T-cell (primary cell): ENCODE measurements at regions not wholly inside any gene's neighbourhood (a gene's known extent, or its start where the extent isn't known, plus 50 kb on each side); places are given as distances from the start of the nearest gene placed in this dataset.
A peak's percentile ranks its signal among the peaks of the same experiment; 100 is the strongest.
"Not testable (repeated sequence)": the region's sequence is repeated elsewhere in the genome, so short reads cannot be mapped to it uniquely, and the experiment has no call there.

Experiments
- ATAC-seq, 4 experiments: fragments of 200-7000 bp in 3 of 4; fragments of 150-1000 bp in 1 of 4; cut with Tn5 transposase; replicated peaks in 1 of 4; 1 replicate in 3 of 4; 2 replicates in 1 of 4; pipeline ENCODE4 v1.10.0; 2021; ENCODE audit warnings: moderate library complexity in 3 of 4, mild to moderate bottlenecking in 2 of 4, moderate number of reproducible peaks in 1 of 4
- CTCF ChIA-PET, 2 donors: fragments of 300-600 bp; sonication (Branson Sonifier 250); formaldehyde crosslinking; loops; one replicate each; lab custom pipeline; 2022; ENCODE audit warnings: antibody characterized with exemption in 2 of 2; lab: Charles Lee
- POLR2A ChIA-PET, 2 donors: fragments of 300-600 bp; sonication (Branson Sonifier 250); formaldehyde crosslinking; loops; one replicate each; lab custom pipeline; 2022; ENCODE audit warnings: antibody characterized with exemption in 2 of 2; lab: Charles Lee
- DNase-seq, 35 experiments: peaks; one replicate each; pipeline versions ENCODE4 v3.0.0 to v3.0.0-alpha.2; 2013 to 2023
- H3K27ac ChIP-seq: one replicate; pipeline ENCODE4 v1.5.1; 2013; ENCODE audit warnings: low read length
- H3K27me3 ChIP-seq, 2 experiments: replicated peaks in 1 of 2; 1 replicate in 1 of 2; 2 replicates in 1 of 2; pipeline versions ENCODE4 v1.6.1 to v1.7.0; 2013; ENCODE audit warnings: low read length in 1 of 2, mixed read lengths in 1 of 2; ENCODE audit not compliant: control insufficient read depth in 2 of 2, insufficient read depth in 2 of 2; ENCODE audit errors: extremely low read depth in 1 of 2
- H3K36me3 ChIP-seq, 2 donors: 1 replicate in 1 of 2; 2 replicates in 1 of 2; pipeline versions ENCODE4 v1.6.1 to v1.7.0; 2013; ENCODE audit warnings: low read length in 1 of 2; ENCODE audit not compliant: control insufficient read depth in 2 of 2, insufficient read depth in 1 of 2; ENCODE audit errors: extremely low read depth in 1 of 2
- H3K4me1 ChIP-seq, 2 experiments: 1 replicate in 1 of 2; 2 replicates in 1 of 2; pipeline versions ENCODE4 v1.6.1 to v1.7.0; 2013; ENCODE audit warnings: low read length in 2 of 2, mixed read lengths in 1 of 2; ENCODE audit not compliant: insufficient read depth in 2 of 2, control insufficient read depth in 1 of 2; ENCODE audit errors: extremely low read depth in 1 of 2
- H3K4me3 ChIP-seq, 2 donors: 1 replicate in 1 of 2; 2 replicates in 1 of 2; pipeline versions ENCODE4 v1.5.1 to v1.7.0; 2013; ENCODE audit warnings: mild to moderate bottlenecking in 2 of 2, low read length in 1 of 2, moderate library complexity in 1 of 2; ENCODE audit not compliant: control insufficient read depth in 1 of 2; ENCODE audit errors: extremely low read depth in 1 of 2
- H3K9me3 ChIP-seq: 2 replicates; pipeline ENCODE4 v1.7.0; 2013
- H3K27ac Mint-ChIP-seq, 2 donors: one replicate each; pipeline ENCODE4 v1.8.0; 2020 to 2021; ENCODE audit warnings: mild to moderate bottlenecking in 2 of 2, mixed read lengths in 2 of 2
- H3K27me3 Mint-ChIP-seq, 2 donors: one replicate each; pipeline ENCODE4 v1.8.0; 2021 to 2022; ENCODE audit warnings: mixed read lengths in 2 of 2
- H3K36me3 Mint-ChIP-seq: one replicate; pipeline ENCODE4 v1.8.0; 2021; ENCODE audit warnings: mixed read lengths
- H3K4me1 Mint-ChIP-seq, 3 donors: one replicate each; pipeline ENCODE4 v1.8.0; 2020 to 2022; ENCODE audit warnings: mixed read lengths in 3 of 3, mild to moderate bottlenecking in 1 of 3
- H3K4me3 Mint-ChIP-seq, 3 donors: one replicate each; pipeline ENCODE4 v1.8.0; 2020 to 2022; ENCODE audit warnings: mild to moderate bottlenecking in 3 of 3, mixed read lengths in 3 of 3, moderate library complexity in 3 of 3
- H3K9me3 Mint-ChIP-seq, 3 donors: one replicate each; pipeline ENCODE4 v1.8.0; 2020 to 2022; ENCODE audit warnings: mixed read lengths in 3 of 3
- WGBS: methylation state at CpG from one replicate; pipeline ENCODE4 v1.1.5; 2013; ENCODE audit warnings: missing lambda C conversion rate; ENCODE audit not compliant: insufficient coverage; 5-methylcytosine and 5-hydroxymethylcytosine counted together

- H3K36me3 Mint-ChIP-seq, H3K9me3 ChIP-seq, H3K27ac ChIP-seq, H3K4me1 Mint-ChIP-seq, H3K4me3 Mint-ChIP-seq, POLR2A ChIA-PET, H3K27ac Mint-ChIP-seq, H3K36me3 ChIP-seq, H3K4me1 ChIP-seq, H3K27me3 ChIP-seq, ATAC-seq, CTCF ChIA-PET, H3K4me3 ChIP-seq, H3K27me3 Mint-ChIP-seq: not testable (repeated sequence)
- DNase-seq: peak in 1 of 35 experiments; percentile 1
- H3K9me3 Mint-ChIP-seq: peaks cover 24 to 52% (median 32%) of the 10 kb centered on the region in 3 donors
- 85% methylated on average over 6 of the region's 8 CpGs for WGBS
These were observed 611.3 kb upstream of the FAM98A start for GRCh38 chr2:34210382-34210781.

- DNase-seq (no peak), ATAC-seq (no peak)
- ChIA-PET POLR2A (no interaction called here), CTCF (no interaction called here)
- no peak overlapping the region for H3K4me3 ChIP-seq
- Mint-ChIP-seq H3K36me3 (no peaks in the 10 kb centered on the region), H3K27ac (no peak overlapping the region), H3K27me3 (no peaks in the 10 kb centered on the region), H3K4me3 (no peak overlapping the region), H3K9me3 (peaks cover 14 to 36% (median 25%) of the 10 kb centered on the region in 3 donors), H3K4me1 (no peaks in the 10 kb centered on the region)
- H3K27ac ChIP-seq: no peak overlapping the region
- no peaks in the 10 kb centered on the region for H3K27me3 ChIP-seq
- no peaks in the 10 kb centered on the region for H3K36me3 ChIP-seq
- no CpG with 5 or more reads among the region's 1 CpG for WGBS
- H3K9me3 ChIP-seq: no peaks in the 10 kb centered on the region
- no peaks in the 10 kb centered on the region for H3K4me1 ChIP-seq
These were observed 605.5 kb upstream of the FAM98A start for GRCh38 chr2:34204560-34204959.

DNA sequence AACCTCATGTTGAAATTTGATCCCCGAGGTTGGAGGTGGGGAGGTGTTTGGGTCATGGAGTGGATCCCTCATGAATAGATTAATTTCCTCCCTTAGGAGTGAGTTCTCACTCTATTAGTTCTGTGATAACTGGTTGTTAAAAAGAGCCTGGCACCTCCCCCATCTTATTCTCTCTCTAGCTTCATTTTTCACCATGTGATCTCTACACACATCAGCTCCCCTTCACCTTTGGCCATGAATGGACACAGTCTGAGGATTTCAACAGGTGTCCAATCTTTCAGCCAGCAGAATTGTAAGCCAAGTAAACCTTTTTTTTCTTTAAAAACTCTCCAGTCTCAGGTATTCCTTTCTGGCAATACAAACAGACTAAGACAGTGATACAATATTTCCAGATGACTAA, 602.0 kb upstream of the FAM98A start:
- Mint-ChIP-seq H3K27ac (no peak overlapping the region), H3K4me3 (no peak overlapping the region), H3K9me3 (peaks cover 4 to 23% (median 14%) of the 10 kb centered on the region in 3 donors), H3K36me3 (no peaks in the 10 kb centered on the region), H3K27me3 (no peaks in the 10 kb centered on the region), H3K4me1 (no peaks in the 10 kb centered on the region)
- no CpG with 5 or more reads among the region's 1 CpG for WGBS
- Histone ChIP-seq H3K36me3 (no peaks in the 10 kb centered on the region), H3K4me1 (no peaks in the 10 kb centered on the region), H3K27ac (no peak overlapping the region), H3K9me3 (no peaks in the 10 kb centered on the region), H3K27me3 (no peaks in the 10 kb centered on the region), H3K4me3 (no peak overlapping the region)
- CTCF ChIA-PET: no interaction called here
- POLR2A ChIA-PET: no interaction called here
- DNase-seq: no peak
- ATAC-seq: no peak

GRCh38 chr2:34199971-34200370, 600.9 kb upstream of the FAM98A start:
- H3K4me3 ChIP-seq: no peak overlapping the region
- no peak for ATAC-seq
- Mint-ChIP-seq H3K27me3 (no peaks in the 10 kb centered on the region), H3K4me3 (no peak overlapping the region), H3K27ac (no peak overlapping the region), H3K9me3 (peaks cover 4 to 22% (median 17%) of the 10 kb centered on the region in 3 donors), H3K36me3 (no peaks in the 10 kb centered on the region), H3K4me1 (no peaks in the 10 kb centered on the region)
- H3K27me3 ChIP-seq: no peaks in the 10 kb centered on the region
- no peak overlapping the region for H3K27ac ChIP-seq
- H3K36me3 ChIP-seq: no peaks in the 10 kb centered on the region
- no peaks in the 10 kb centered on the region for H3K9me3 ChIP-seq
- POLR2A ChIA-PET: no interaction called here
- CTCF ChIA-PET: no interaction called here
- no peaks in the 10 kb centered on the region for H3K4me1 ChIP-seq
- DNase-seq: no peak

DNA sequence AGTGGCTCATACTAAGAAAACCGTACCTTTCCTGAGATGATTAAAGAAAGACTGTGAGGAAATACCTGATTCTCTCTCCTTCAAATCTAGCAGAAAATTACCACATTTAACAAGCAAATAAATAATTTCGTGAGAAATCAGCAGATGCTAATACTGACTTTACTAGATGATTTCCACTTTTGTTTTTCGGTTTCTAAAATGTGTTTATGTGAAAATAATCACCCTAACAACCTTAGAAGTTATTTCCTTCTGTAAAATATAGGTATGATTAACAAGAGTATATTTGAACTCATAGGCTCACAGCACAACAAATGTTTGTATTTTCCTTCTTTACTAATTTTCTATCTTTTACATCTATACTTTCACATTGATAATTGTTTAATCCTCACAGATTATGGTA, 594.1 kb upstream of the FAM98A start:
- H3K27ac Mint-ChIP-seq: no peak overlapping the region
- no peak overlapping the region for H3K4me3 ChIP-seq
- no peaks in the 10 kb centered on the region for H3K4me1 ChIP-seq
- H3K36me3 Mint-ChIP-seq: no peaks in the 10 kb centered on the region
- no peaks in the 10 kb centered on the region for H3K9me3 ChIP-seq
- ChIA-PET CTCF (no interaction called here), POLR2A (no interaction called here)
- no peaks in the 10 kb centered on the region for H3K27me3 Mint-ChIP-seq
- no CpG with 5 or more reads among the region's 3 CpGs for WGBS
- H3K27me3 ChIP-seq: no peaks in the 10 kb centered on the region
- DNase-seq (no peak), ATAC-seq (no peak)
- H3K4me1 Mint-ChIP-seq: no peaks in the 10 kb centered on the region
- H3K27ac ChIP-seq: no peak overlapping the region
- no peak overlapping the region for H3K4me3 Mint-ChIP-seq
- no peaks in the 10 kb centered on the region for H3K36me3 ChIP-seq
- peaks cover 2 to 15% (median 10%) of the 10 kb centered on the region in 3 donors for H3K9me3 Mint-ChIP-seq

- H3K4me3 Mint-ChIP-seq: no peak overlapping the region
- POLR2A ChIA-PET: no interaction called here
- no peak overlapping the region for H3K27ac Mint-ChIP-seq
These were observed 589.6 kb upstream of the FAM98A start for GRCh38 chr2:34188464-34189303.

More at GRCh38 chr2:34188464-34189303, 589.6 kb upstream of the FAM98A start:
- no peak overlapping the region for H3K4me3 ChIP-seq
- no peaks in the 10 kb centered on the region for H3K27me3 ChIP-seq
- Mint-ChIP-seq H3K4me1 (no peaks in the 10 kb centered on the region), H3K27me3 (no peaks in the 10 kb centered on the region), H3K36me3 (no peaks in the 10 kb centered on the region), H3K9me3 (peaks cover 0 to 14% (median 7%) of the 10 kb centered on the region in 3 donors)
- ATAC-seq (no peak), DNase-seq (no peak)
- no peaks in the 10 kb centered on the region for H3K4me1 ChIP-seq
- no peak overlapping the region for H3K27ac ChIP-seq
- no peaks in the 10 kb centered on the region for H3K9me3 ChIP-seq
- CTCF ChIA-PET: no interaction called here
- WGBS: 100% methylated on average over 1 of the region's 6 CpGs
- H3K36me3 ChIP-seq: no peaks in the 10 kb centered on the region
